ENCODE measurements at regions not wholly inside any gene's neighbourhood (a gene's known extent, or its start where the extent isn't known, plus 50 kb on each side); places are given as distances from the start of the nearest gene placed in this dataset.

GRCh38 chr18:51397347-51397962, 200.0 kb upstream of the MEX3C start:
- H3K27ac ChIP-seq, result no peak overlapping the region
- TF ChIP-seq CTCF (IDR thresholded peaks at IDR 0.05), result no peak
- TF ChIP-seq ZFX (IDR thresholded peaks at IDR 0.05; ENCODE audit: borderline replicate concordance), result no peak

- TF ChIP-seq CTCF (IDR thresholded peaks at IDR 0.05) (no peak), ZFX (IDR thresholded peaks at IDR 0.05; ENCODE audit: borderline replicate concordance) (no peak)
- no peak overlapping the region for H3K27ac ChIP-seq
Observed at GRCh38 chr18:51398104-51398503, 200.6 kb upstream of the MEX3C start.

- H3K27ac ChIP-seq, result no peak overlapping the region
- no peak for TF ChIP-seq ZFX (IDR thresholded peaks at IDR 0.05; ENCODE audit: borderline replicate concordance)
Observed at GRCh38 chr18:51399491-51400122, 202.1 kb upstream of the MEX3C start.

GRCh38 chr18:51400721-51401120, 203.2 kb upstream of the MEX3C start:
- no peak for TF ChIP-seq ZFX (IDR thresholded peaks at IDR 0.05; ENCODE audit: borderline replicate concordance)
- TF ChIP-seq CTCF (IDR thresholded peaks at IDR 0.05), result no peak
- no peak overlapping the region for H3K27ac ChIP-seq

GRCh38 chr18:51401912-51402311, 204.4 kb upstream of the MEX3C start:
- no peak overlapping the region for H3K27ac ChIP-seq
- TF ChIP-seq CTCF (IDR thresholded peaks at IDR 0.05) (no peak), ZFX (IDR thresholded peaks at IDR 0.05; ENCODE audit: borderline replicate concordance) (no peak)

- TF ChIP-seq ZFX (IDR thresholded peaks at IDR 0.05; ENCODE audit: borderline replicate concordance) (no peak), CTCF (IDR thresholded peaks at IDR 0.05) (no peak)
- H3K27ac ChIP-seq, result no peak overlapping the region
Observed at GRCh38 chr18:51404620-51405019, 207.1 kb upstream of the MEX3C start.

- TF ChIP-seq CTCF (IDR thresholded peaks at IDR 0.05), result no peak
- H3K27ac ChIP-seq, result no peak overlapping the region
Observed at GRCh38 chr18:51405683-51406477, 208.4 kb upstream of the MEX3C start.

Data from 22Rv1 (cell line).